ENCODE measurements at regions not wholly inside any gene's neighbourhood (a gene's known extent, or its start where the extent isn't known, plus 50 kb on each side); places are given as distances from the start of the nearest gene placed in this dataset.

GRCh38 chr14:61893371-61893940 lies 131.2 kb downstream of the SNAPC1 start:
- DNase-seq (ENCODE audit: low spot score in 2 of 2, unreplicated experiment in 2 of 2), result no peak
- Mint-ChIP-seq H3K36me3 (no peaks in the 10 kb centered on the region), H3K27me3 (ENCODE audit: low read depth) (peaks cover 13% of the 10 kb centered on the region), H3K9me3 (no peaks in the 10 kb centered on the region), H3K27ac (no peak overlapping the region), H3K4me1 (peaks cover 4% of the 10 kb centered on the region), H3K4me3 (no peak overlapping the region)
- TF ChIP-seq, protein P1, sequence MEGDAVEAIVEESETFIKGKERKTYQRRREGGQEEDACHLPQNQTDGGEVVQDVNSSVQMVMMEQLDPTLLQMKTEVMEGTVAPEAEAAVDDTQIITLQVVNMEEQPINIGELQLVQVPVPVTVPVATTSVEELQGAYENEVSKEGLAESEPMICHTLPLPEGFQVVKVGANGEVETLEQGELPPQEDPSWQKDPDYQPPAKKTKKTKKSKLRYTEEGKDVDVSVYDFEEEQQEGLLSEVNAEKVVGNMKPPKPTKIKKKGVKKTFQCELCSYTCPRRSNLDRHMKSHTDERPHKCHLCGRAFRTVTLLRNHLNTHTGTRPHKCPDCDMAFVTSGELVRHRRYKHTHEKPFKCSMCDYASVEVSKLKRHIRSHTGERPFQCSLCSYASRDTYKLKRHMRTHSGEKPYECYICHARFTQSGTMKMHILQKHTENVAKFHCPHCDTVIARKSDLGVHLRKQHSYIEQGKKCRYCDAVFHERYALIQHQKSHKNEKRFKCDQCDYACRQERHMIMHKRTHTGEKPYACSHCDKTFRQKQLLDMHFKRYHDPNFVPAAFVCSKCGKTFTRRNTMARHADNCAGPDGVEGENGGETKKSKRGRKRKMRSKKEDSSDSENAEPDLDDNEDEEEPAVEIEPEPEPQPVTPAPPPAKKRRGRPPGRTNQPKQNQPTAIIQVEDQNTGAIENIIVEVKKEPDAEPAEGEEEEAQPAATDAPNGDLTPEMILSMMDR (IDR thresholded peaks at IDR 0.05; ENCODE audit: unreplicated experiment), result no peak

GRCh38 chr14:61894452-61895077 lies 132.3 kb downstream of the SNAPC1 start:
- Mint-ChIP-seq H3K36me3 (no peaks in the 10 kb centered on the region), H3K27me3 (ENCODE audit: low read depth) (peaks cover 13% of the 10 kb centered on the region), H3K27ac (no peak overlapping the region), H3K4me1 (peaks cover 4% of the 10 kb centered on the region), H3K9me3 (no peaks in the 10 kb centered on the region), H3K4me3 (no peak overlapping the region)
- TF ChIP-seq, protein P1 (IDR thresholded peaks at IDR 0.05; ENCODE audit: unreplicated experiment), result peak; percentile 72
- peak; percentile 40 to 58 for DNase-seq (ENCODE audit: low spot score in 2 of 2, unreplicated experiment in 2 of 2)

GRCh38 chr14:61897300-61897699 lies 135.1 kb downstream of the SNAPC1 start:
- H3K9me3 Mint-ChIP-seq, result no peaks in the 10 kb centered on the region
- no peak overlapping the region for H3K4me3 Mint-ChIP-seq
- peaks cover 5% of the 10 kb centered on the region for H3K27me3 Mint-ChIP-seq (ENCODE audit: low read depth)
- TF ChIP-seq, protein P1 (IDR thresholded peaks at IDR 0.05; ENCODE audit: unreplicated experiment), result no peak
- no peak for DNase-seq (ENCODE audit: low spot score in 2 of 2, unreplicated experiment in 2 of 2)
- no peaks in the 10 kb centered on the region for H3K36me3 Mint-ChIP-seq
- H3K27ac Mint-ChIP-seq, result no peak overlapping the region
- no peaks in the 10 kb centered on the region for H3K4me1 Mint-ChIP-seq

- no peaks in the 10 kb centered on the region for H3K4me1 Mint-ChIP-seq
- no peak for DNase-seq (ENCODE audit: low spot score in 2 of 2, unreplicated experiment in 2 of 2)
- H3K36me3 Mint-ChIP-seq, result no peaks in the 10 kb centered on the region
- peaks cover 4% of the 10 kb centered on the region for H3K27me3 Mint-ChIP-seq (ENCODE audit: low read depth)
- H3K4me3 Mint-ChIP-seq, result no peak overlapping the region
- H3K9me3 Mint-ChIP-seq, result peaks cover 5% of the 10 kb centered on the region
- TF ChIP-seq, protein P1 (IDR thresholded peaks at IDR 0.05; ENCODE audit: unreplicated experiment), result no peak
- no peak overlapping the region for H3K27ac Mint-ChIP-seq
Measured at GRCh38 chr14:61898568-61898967, 136.3 kb downstream of the SNAPC1 start.

DNA sequence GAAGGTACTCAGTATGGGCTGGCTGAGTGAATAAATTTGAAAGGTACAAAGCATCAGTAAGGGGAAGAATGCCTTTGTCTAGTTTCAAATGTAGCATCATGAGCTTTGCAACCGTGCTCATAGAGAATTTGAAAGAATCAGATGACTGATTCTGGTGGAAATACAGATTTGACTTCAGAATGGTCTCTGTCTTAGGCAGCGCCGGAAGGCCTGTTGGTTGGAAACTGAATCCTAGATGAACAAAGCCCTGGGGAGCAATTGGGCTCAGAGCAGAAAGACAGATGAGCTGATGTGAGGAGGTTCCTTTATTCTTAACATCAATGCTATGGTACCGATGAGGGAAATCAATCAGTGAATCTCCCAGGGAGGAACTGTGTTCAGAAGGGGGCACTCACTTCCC lies 137.3 kb downstream of the SNAPC1 start:
- H3K36me3 Mint-ChIP-seq, result no peaks in the 10 kb centered on the region
- H3K27ac Mint-ChIP-seq, result no peak overlapping the region
- H3K4me3 Mint-ChIP-seq, result no peak overlapping the region
- TF ChIP-seq, protein P1 (IDR thresholded peaks at IDR 0.05; ENCODE audit: unreplicated experiment), result no peak
- H3K27me3 Mint-ChIP-seq (ENCODE audit: low read depth), result peaks cover 2% of the 10 kb centered on the region
- H3K4me1 Mint-ChIP-seq, result no peaks in the 10 kb centered on the region
- DNase-seq (ENCODE audit: low spot score in 2 of 2, unreplicated experiment in 2 of 2), result no peak
- peaks cover 5% of the 10 kb centered on the region for H3K9me3 Mint-ChIP-seq
